HEK293 (cell line): ENCODE measurements at regions not wholly inside any gene's neighbourhood (a gene's known extent, or its start where the extent isn't known, plus 50 kb on each side); places are given as distances from the start of the nearest gene placed in this dataset.

Experiments used
- CTCF ChIA-PET: fragments of 350-600 bp; formaldehyde crosslinking; extraction: SDS; loops from one replicate; lab custom pipeline; 2021; ENCODE audit warnings: antibody characterized with exemption; lab: Yijun Ruan, JAX
- POLR2A ChIA-PET: fragments of 300-600 bp; formaldehyde crosslinking; extraction: SDS; loops from one replicate; lab custom pipeline; 2020; ENCODE audit warnings: antibody characterized with exemption, inconsistent platforms; lab: Yijun Ruan, JAX
- H3K27ac ChIP-seq: fragments of 200-500 bp; sonication (Bioruptor generic); 2 replicates; pipeline ENCODE4 v1.5.1; 2014; ENCODE audit warnings: low read depth, low read length, control low read depth, inconsistent platforms; ENCODE audit errors: extremely low read depth
- H3K36me3 ChIP-seq, 2 experiments: fragments of 200-500 bp in 1 of 2; sonication (Bioruptor generic) in 1 of 2; 1 replicate in 1 of 2; 2 replicates in 1 of 2; pipeline ENCODE4 v1.5.1; 2014 to 2017; ENCODE audit warnings: inconsistent platforms in 2 of 2, low read length in 2 of 2; ENCODE audit not compliant: control insufficient read depth in 2 of 2, insufficient read depth in 1 of 2
- H3K4me1 ChIP-seq: fragments of 200-500 bp; sonication (Bioruptor generic); 2 replicates; pipeline ENCODE4 v1.5.1; 2014; ENCODE audit warnings: mild to moderate bottlenecking, low read length, inconsistent platforms; ENCODE audit not compliant: control insufficient read depth, insufficient read depth
- H3K4me3 ChIP-seq: 2 replicates; pipeline ENCODE4 v1.5.1; 2011; ENCODE audit warnings: low read depth, mild to moderate bottlenecking, control low read depth, low read length, moderate library complexity
- H3K9me3 ChIP-seq: fragments of 200-500 bp; sonication (Bioruptor generic); 2 replicates; pipeline ENCODE4 v1.5.1; 2014; ENCODE audit warnings: low read depth, low read length, inconsistent platforms; ENCODE audit not compliant: control insufficient read depth, insufficient read depth
- GLIS1 ChIP-seq: fragments of 450-650 bp; formaldehyde crosslinking; IDR thresholded peaks from 2 replicates; pipeline ENCODE4 v1.5.1; 2016; ENCODE audit warnings: missing biosample characterization, missing genetic modification characterization
- KLF7 ChIP-seq: fragments of 450-650 bp; formaldehyde crosslinking; IDR thresholded peaks from 2 replicates; pipeline ENCODE4 v1.5.1; 2016; ENCODE audit warnings: missing biosample characterization, missing genetic modification characterization, borderline replicate concordance
- PBX3 ChIP-seq: sonication (generic); formaldehyde crosslinking; IDR thresholded peaks from 2 replicates; pipeline ENCODE4 v1.8.1; 2022; ENCODE audit warnings: mild to moderate bottlenecking, moderate library complexity, missing genetic modification reagents
- WT1 ChIP-seq: fragments of 450-650 bp; formaldehyde crosslinking; IDR thresholded peaks from 2 replicates; pipeline ENCODE4 v1.5.1; 2016; ENCODE audit warnings: missing biosample characterization, missing genetic modification characterization
- YY2 ChIP-seq: fragments of 450-650 bp; formaldehyde crosslinking; IDR thresholded peaks from 2 replicates; pipeline ENCODE4 v1.5.1; 2016; ENCODE audit warnings: missing biosample characterization, missing genetic modification characterization
- ZBTB49 ChIP-seq: fragments of 450-650 bp; formaldehyde crosslinking; IDR thresholded peaks from 2 replicates; pipeline ENCODE4 v1.5.1; 2016; ENCODE audit warnings: missing biosample characterization, missing genetic modification characterization, low read depth
- ZNF138 ChIP-seq: fragments of 450-650 bp; formaldehyde crosslinking; IDR thresholded peaks from 2 replicates; pipeline ENCODE4 v1.5.1; 2016; ENCODE audit warnings: missing biosample characterization, missing genetic modification characterization, borderline replicate concordance
- ZNF16 ChIP-seq: fragments of 450-650 bp; formaldehyde crosslinking; IDR thresholded peaks from 2 replicates; pipeline ENCODE4 v1.5.1; 2016; ENCODE audit warnings: low read depth, missing biosample characterization, missing genetic modification characterization
- ZNF239 ChIP-seq: fragments of 450-650 bp; formaldehyde crosslinking; IDR thresholded peaks from 2 replicates; pipeline ENCODE4 v1.5.1; 2016; ENCODE audit warnings: missing biosample characterization, missing genetic modification characterization
- ZNF311 ChIP-seq: fragments of 450-650 bp; formaldehyde crosslinking; IDR thresholded peaks from 2 replicates; pipeline ENCODE4 v1.5.1; 2017; ENCODE audit warnings: missing biosample characterization, missing genetic modification characterization, borderline replicate concordance
- ZNF37A ChIP-seq: fragments of 450-650 bp; IDR thresholded peaks from 2 replicates; pipeline ENCODE4 v1.5.1; 2018; ENCODE audit warnings: missing biosample characterization, missing genetic modification characterization
- ZNF404 ChIP-seq: fragments of 450-650 bp; formaldehyde crosslinking; IDR thresholded peaks from 2 replicates; pipeline ENCODE4 v1.5.1; 2017; ENCODE audit warnings: missing biosample characterization, missing genetic modification characterization
- ZNF416 ChIP-seq: fragments of 450-650 bp; formaldehyde crosslinking; IDR thresholded peaks from 2 replicates; pipeline ENCODE4 v1.5.1; 2016; ENCODE audit warnings: missing biosample characterization, missing genetic modification characterization
- ZNF449 ChIP-seq: fragments of 450-650 bp; formaldehyde crosslinking; IDR thresholded peaks from 2 replicates; pipeline ENCODE4 v1.5.1; 2017; ENCODE audit warnings: missing biosample characterization, mild to moderate bottlenecking, missing genetic modification characterization, moderate library complexity
- ZNF513 ChIP-seq: fragments of 450-650 bp; IDR thresholded peaks from 2 replicates; pipeline ENCODE4 v1.5.1; 2018; ENCODE audit warnings: missing biosample characterization, missing genetic modification characterization
- ZNF514 ChIP-seq: fragments of 450-650 bp; formaldehyde crosslinking; IDR thresholded peaks from 2 replicates; pipeline ENCODE4 v1.5.1; 2016; ENCODE audit warnings: missing biosample characterization, missing genetic modification characterization
- ZNF518A ChIP-seq: fragments of 450-650 bp; formaldehyde crosslinking; conservative IDR thresholded peaks from 2 replicates; pipeline ENCODE4 v1.5.1; 2016; ENCODE audit warnings: low read depth, missing biosample characterization, missing genetic modification characterization
- ZNF585B ChIP-seq: fragments of 450-650 bp; formaldehyde crosslinking; IDR thresholded peaks from 2 replicates; pipeline ENCODE4 v1.5.1; 2016; ENCODE audit warnings: missing biosample characterization, missing genetic modification characterization
- ZNF621 ChIP-seq: fragments of 450-650 bp; formaldehyde crosslinking; IDR thresholded peaks from 2 replicates; pipeline ENCODE4 v1.5.1; 2017; ENCODE audit warnings: missing biosample characterization, missing genetic modification characterization
- ZNF707 ChIP-seq: fragments of 450-650 bp; formaldehyde crosslinking; IDR thresholded peaks from 2 replicates; pipeline ENCODE4 v1.5.1; 2016; ENCODE audit warnings: missing biosample characterization, missing genetic modification characterization
- ZSCAN16 ChIP-seq: fragments of 450-650 bp; formaldehyde crosslinking; IDR thresholded peaks from 2 replicates; pipeline ENCODE4 v1.5.1; 2016; ENCODE audit warnings: missing biosample characterization, missing genetic modification characterization
- ZSCAN4 ChIP-seq: fragments of 450-650 bp; formaldehyde crosslinking; IDR thresholded peaks from 2 replicates; pipeline ENCODE4 v1.5.1; 2017; ENCODE audit warnings: missing biosample characterization, missing genetic modification characterization

- TF ChIP-seq ZNF518A (no peak), ZNF707 (tag by site-specific recombination) (no peak), ZNF514 (no peak), ZNF416 (tag by site-specific recombination) (no peak), GLIS1 (tag by site-specific recombination) (no peak), ZNF138 (tag by site-specific recombination) (no peak), YY2 (tag by site-specific recombination) (no peak)
These were observed 158.7 kb upstream of the ZMIZ1 start (continued) for GRCh38 chr10:78910021-78910420.

GRCh38 chr10:78910476-78910875 is 158.3 kb upstream of the ZMIZ1 start:
- CTCF ChIA-PET: no interaction called here
- TF ChIP-seq ZNF621: no peak
- TF ChIP-seq ZNF585B (tag by site-specific recombination): no peak
- TF ChIP-seq ZNF513 (tag by site-specific recombination): no peak
- no peak for TF ChIP-seq PBX3
- TF ChIP-seq ZNF239 (tag by site-specific recombination): no peak
- no peak for TF ChIP-seq ZNF16
- no peak for TF ChIP-seq ZNF37A
- no peak for TF ChIP-seq ZSCAN4
- TF ChIP-seq ZNF404 (tag by site-specific recombination): no peak
- TF ChIP-seq ZSCAN16 (tag by site-specific recombination): no peak
- no peak for TF ChIP-seq WT1 (tag by site-specific recombination)
- TF ChIP-seq ZNF449: no peak
- TF ChIP-seq KLF7 (tag by site-specific recombination): no peak
- no peak for TF ChIP-seq ZBTB49 (tag by site-specific recombination)
- no peak for TF ChIP-seq ZNF311 (tag by site-specific recombination)
- H3K36me3 ChIP-seq: no peaks in the 10 kb centered on the region
- no peaks in the 10 kb centered on the region for H3K4me1 ChIP-seq
- no peaks in the 10 kb centered on the region for H3K9me3 ChIP-seq
- no peak overlapping the region for H3K4me3 ChIP-seq
- H3K27ac ChIP-seq: no peak overlapping the region
- POLR2A ChIA-PET: no interaction called here
